Endothelial cell of umbilical vein (primary cell): ENCODE measurements at regions not wholly inside any gene's neighbourhood (a gene's known extent, or its start where the extent isn't known, plus 50 kb on each side); places are given as distances from the start of the nearest gene placed in this dataset.

Experiments used
- BruUV-seq: library from RNA; stranded (reverse); fragments of 400-500 nt; replicated peaks from 2 replicates; lab custom pipeline; 2021; lab: Mats Ljungman, UMichigan
- CTCF ChIA-PET: fragments of 300-600, 350-600 bp; sonication (Branson Sonifier 250); formaldehyde crosslinking; loops from one replicate; lab custom pipeline; 2021; ENCODE audit warnings: antibody characterized with exemption, inconsistent platforms; lab: Charles Lee
- POLR2A ChIA-PET: fragments of 300-600, 350-600 bp; sonication (Branson Sonifier 250); formaldehyde crosslinking; loops from one replicate; lab custom pipeline; 2021; ENCODE audit warnings: antibody characterized with exemption, inconsistent platforms; lab: Charles Lee
- DNase-seq: peaks from one replicate; pipeline ENCODE4 v3.0.0-alpha.2; 2011; ENCODE audit warnings: low read depth, low spot score
- FAIRE-seq: peaks from 2 replicates; lab custom pipeline; 2011; peaks lifted over from hg19 to GRCh38; lab: Jason Lieb, UNC
- H2AFZ ChIP-seq: 2 replicates; pipeline ENCODE4 v1.6.0; 2012; ENCODE audit warnings: low read depth, low read length, control low read depth, inconsistent platforms
- H3K27ac ChIP-seq: 2 replicates; pipeline ENCODE4 v1.5.1; 2011; ENCODE audit warnings: low read depth, mild to moderate bottlenecking, control low read depth, low read length, moderate library complexity; ENCODE audit not compliant: insufficient read depth
- H3K27me3 ChIP-seq, 2 experiments: 2 replicates each; pipeline versions ENCODE4 v1.6.0 to v1.6.1; 2011; ENCODE audit warnings: low read length in 2 of 2, mixed read lengths in 1 of 2; ENCODE audit not compliant: control insufficient read depth in 2 of 2, insufficient read depth in 2 of 2
- H3K36me3 ChIP-seq, 2 experiments: 2 replicates in 1 of 2; 3 replicates in 1 of 2; pipeline ENCODE4 v1.5.1; 2011; ENCODE audit warnings: low read length in 2 of 2, mild to moderate bottlenecking in 1 of 2, moderate library complexity in 1 of 2; ENCODE audit not compliant: control insufficient read depth in 2 of 2, insufficient read depth in 2 of 2; ENCODE audit errors: extremely low read depth in 1 of 2
- H3K4me1 ChIP-seq: 3 replicates; pipeline ENCODE4 v1.5.1; 2011; ENCODE audit warnings: mild to moderate bottlenecking, low read length; ENCODE audit not compliant: control insufficient read depth, insufficient read depth; ENCODE audit errors: extremely low read depth
- H3K4me2 ChIP-seq: 2 replicates; pipeline ENCODE4 v1.6.1; 2011; ENCODE audit warnings: low read length, control low read depth, mixed read lengths; ENCODE audit not compliant: insufficient read depth
- H3K4me3 ChIP-seq, 3 experiments: fragments of 200-600 bp in 1 of 3; sonication (generic), shearing (Covaris generic) in 1 of 3; replicated peaks in 1 of 3; 2 replicates each; pipeline ENCODE4 v1.5.1; 2011 to 2016; ENCODE audit warnings: control low read depth in 3 of 3, low read length in 3 of 3, mild to moderate bottlenecking in 2 of 3, inconsistent platforms in 1 of 3, low read depth in 1 of 3, moderate library complexity in 1 of 3; ENCODE audit not compliant: insufficient read depth in 1 of 3
- H3K79me2 ChIP-seq: 2 replicates; pipeline ENCODE4 v1.6.0; 2012; ENCODE audit warnings: low read length, inconsistent platforms; ENCODE audit not compliant: control insufficient read depth, insufficient read depth
- H3K9ac ChIP-seq: replicated peaks from 2 replicates; pipeline ENCODE3; 2011; ENCODE audit warnings: low read length, control low read depth; ENCODE audit not compliant: insufficient read depth; ENCODE audit errors: extremely low read depth
- H3K9me1 ChIP-seq: replicated peaks from 3 replicates; pipeline ENCODE4 v1.6.0; 2011; ENCODE audit warnings: mild to moderate bottlenecking, low read length; ENCODE audit not compliant: control insufficient read depth, insufficient read depth; ENCODE audit errors: extremely low read depth
- H3K9me3 ChIP-seq: replicated peaks from 2 replicates; pipeline ENCODE4 v1.5.1; 2012; ENCODE audit warnings: low read length, inconsistent platforms; ENCODE audit not compliant: control insufficient read depth, insufficient read depth
- H4K20me1 ChIP-seq: replicated peaks from 2 replicates; pipeline ENCODE3; 2011; ENCODE audit warnings: mild to moderate bottlenecking, low read length; ENCODE audit not compliant: control insufficient read depth, insufficient read depth; ENCODE audit errors: extremely low read depth
- CTCF ChIP-seq, 2 donors: IDR thresholded peaks; 1 replicate in 1 of 2; 2 replicates in 1 of 2; pipeline ENCODE4 v1.5.1; 2011; ENCODE audit warnings: low read length in 2 of 2, mild to moderate bottlenecking in 2 of 2, moderate library complexity in 2 of 2, control low read depth in 1 of 2, inconsistent platforms in 1 of 2, low read depth in 1 of 2; ENCODE audit not compliant: insufficient read depth in 1 of 2; ENCODE audit errors: extremely low read depth in 1 of 2
- EZH2 ChIP-seq: IDR thresholded peaks from 2 replicates; pipeline ENCODE4 v1.6.1; 2012; ENCODE audit warnings: borderline replicate concordance, low read depth, mild to moderate bottlenecking, moderate library complexity, low read length, inconsistent platforms; ENCODE audit not compliant: severe bottlenecking
- FOS ChIP-seq: IDR thresholded peaks from 2 replicates; pipeline ENCODE4 v1.6.1; 2011; ENCODE audit warnings: mild to moderate bottlenecking, low read length, moderate library complexity, borderline replicate concordance; ENCODE audit not compliant: insufficient read depth
- GATA2 ChIP-seq: IDR thresholded peaks from 2 replicates; pipeline ENCODE4 v1.7.0; 2011; ENCODE audit warnings: low read depth, mild to moderate bottlenecking, moderate library complexity, mixed read lengths, low read length; ENCODE audit not compliant: insufficient read length, insufficient read depth
- JUN ChIP-seq: IDR thresholded peaks from 2 replicates; pipeline ENCODE4 v1.6.1; 2011; ENCODE audit warnings: borderline replicate concordance, low read depth; ENCODE audit not compliant: insufficient read length, insufficient read depth
- MAX ChIP-seq: IDR thresholded peaks from 2 replicates; pipeline ENCODE4 v1.6.1; 2011; ENCODE audit not compliant: insufficient read depth, insufficient read length
- MYC ChIP-seq: IDR thresholded peaks from one replicate; pipeline ENCODE4 v1.6.1; 2011; ENCODE audit warnings: mild to moderate bottlenecking, low read depth, low read length
- POLR2A ChIP-seq: IDR thresholded peaks from 2 replicates; pipeline ENCODE4 v1.6.1; 2012; ENCODE audit warnings: low read depth, mild to moderate bottlenecking, control low read depth, low read length
- POLR2AphosphoS5 ChIP-seq: IDR thresholded peaks from 2 replicates; pipeline ENCODE4 v1.6.1; 2012; ENCODE audit warnings: low read depth, mild to moderate bottlenecking, control low read depth, low read length, moderate library complexity; ENCODE audit not compliant: insufficient read depth
- dilution Hi-C: fragments of 300-500 bp; cut with MboI; formaldehyde crosslinking; loops from one replicate; pipeline ENCODE4 v1.15.0; 2019; ENCODE audit warnings: low sequenced_read_pairs; ENCODE audit not compliant: extremely low pct_ligation_motif_present
- intact Hi-C: fragments of 100-400 bp; cut with micrococcal nuclease; formaldehyde crosslinking; loops from one replicate; pipeline ENCODE4 v1.10.0; 2022

DNA sequence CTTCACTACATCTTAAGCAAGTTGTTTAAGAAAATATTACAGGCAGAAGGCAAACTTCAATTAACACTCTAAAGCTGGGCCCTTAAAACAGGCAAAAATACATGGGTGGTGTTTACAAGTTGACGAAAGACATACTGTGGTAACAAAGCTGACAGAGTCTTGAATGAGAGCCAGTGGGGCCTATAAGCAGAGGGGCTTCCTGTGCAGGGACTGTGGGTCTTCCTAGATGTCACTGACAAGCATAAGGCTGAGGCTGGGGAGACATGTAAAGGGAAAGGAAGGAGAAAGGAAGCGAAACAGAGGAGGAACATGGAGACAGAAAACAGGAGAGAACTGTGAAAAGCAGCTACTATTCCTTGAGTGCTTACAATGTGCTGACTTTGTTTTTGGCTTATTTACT is 308.0 kb upstream of the RPS23 start:
- no peaks in the 10 kb centered on the region for H3K4me1 ChIP-seq
- POLR2A ChIA-PET: no interaction called here
- TF ChIP-seq POLR2AphosphoS5 (no peak), GATA2 (no peak), MAX (no peak), EZH2 (no peak), MYC (no peak), FOS (no peak), CTCF (IDR thresholded peaks at IDR 0.05; ENCODE audit: extremely low read depth in 1 of 2, insufficient read depth in 1 of 2, low read depth in 1 of 2, low read length in 2 of 2) (no peak), POLR2A (no peak), JUN (no peak)
- BruUV-seq: no TSS peak
- intact Hi-C loops: no loop called here
- no peak overlapping the region for H3K4me2 ChIP-seq
- no peak for DNase-seq
- dilution Hi-C loops: no loop called here
- no peaks in the 10 kb centered on the region for H4K20me1 ChIP-seq
- no peaks in the 10 kb centered on the region for H3K9me3 ChIP-seq
- no peak overlapping the region for H2AFZ ChIP-seq
- peaks cover 0 to 2% of the 10 kb centered on the region in 2 experiments for H3K27me3 ChIP-seq
- no peak overlapping the region for H3K9ac ChIP-seq
- no peaks in the 10 kb centered on the region for H3K9me1 ChIP-seq
- no peak for FAIRE-seq
- no peak overlapping the region for H3K27ac ChIP-seq
- CTCF ChIA-PET: no interaction called here
- no peaks in the 10 kb centered on the region for H3K79me2 ChIP-seq
- H3K4me3 ChIP-seq: no peak overlapping the region
- H3K36me3 ChIP-seq: no peaks in the 10 kb centered on the region
